Neuronal stem cell (in vitro differentiated cells): ENCODE measurements at regions not wholly inside any gene's neighbourhood (a gene's known extent, or its start where the extent isn't known, plus 50 kb on each side); places are given as distances from the start of the nearest gene placed in this dataset.
"Not testable (repeated sequence)": the region's sequence is repeated elsewhere in the genome, so short reads cannot be mapped to it uniquely, and the experiment has no call there.

Source experiments
- DNase-seq: peaks from one replicate; pipeline ENCODE4 v3.0.0-alpha.2; 2013; ENCODE audit warnings: low spot score
- H2AFZ ChIP-seq: one replicate; pipeline ENCODE4 v1.6.1; 2013; ENCODE audit warnings: mild to moderate bottlenecking, low read length, inconsistent platforms
- H2AK5ac ChIP-seq: 2 replicates; pipeline ENCODE4 v1.6.1; 2013; ENCODE audit warnings: low read depth, mild to moderate bottlenecking, inconsistent platforms, low read length, moderate library complexity, mixed read lengths
- H2BK120ac ChIP-seq: 2 replicates; pipeline ENCODE4 v1.6.1; 2013; ENCODE audit warnings: low read depth, mild to moderate bottlenecking, inconsistent platforms, low read length, moderate library complexity, mixed read lengths
- H2BK12ac ChIP-seq: one replicate; pipeline ENCODE4 v1.6.1; 2013; ENCODE audit warnings: low read length, inconsistent platforms
- H2BK15ac ChIP-seq: 2 replicates; pipeline ENCODE4 v1.6.1; 2013; ENCODE audit warnings: mild to moderate bottlenecking, low read length, inconsistent platforms, mixed read lengths
- H2BK5ac ChIP-seq: one replicate; pipeline ENCODE4 v1.6.1; 2013; ENCODE audit warnings: inconsistent platforms, mild to moderate bottlenecking, low read length, moderate library complexity
- H3K14ac ChIP-seq: one replicate; pipeline ENCODE4 v1.6.1; 2013; ENCODE audit warnings: low read length, inconsistent platforms
- H3K18ac ChIP-seq: 2 replicates; pipeline ENCODE4 v1.6.1; 2013; ENCODE audit warnings: low read length, inconsistent platforms
- H3K23ac ChIP-seq: 2 replicates; pipeline ENCODE4 v1.6.1; 2013; ENCODE audit warnings: low read depth, mild to moderate bottlenecking, mixed read lengths, low read length, inconsistent platforms; ENCODE audit not compliant: poor library complexity
- H3K27ac ChIP-seq: replicated peaks from 3 replicates; pipeline ENCODE4 v1.5.1; 2013; ENCODE audit warnings: low read length, inconsistent platforms
- H3K27me3 ChIP-seq, 3 experiments: 2 replicates each; pipeline ENCODE4 v1.6.1; 2013; ENCODE audit warnings: low read length in 3 of 3, mild to moderate bottlenecking in 2 of 3, inconsistent platforms in 1 of 3, low read depth in 1 of 3, mixed read lengths in 1 of 3, moderate library complexity in 1 of 3; ENCODE audit not compliant: control insufficient read depth in 3 of 3, insufficient read depth in 3 of 3
- H3K36me3 ChIP-seq, 2 donors: replicated peaks in 1 of 2; 2 replicates each; pipeline ENCODE4 v1.6.1; 2013; ENCODE audit warnings: low read length in 2 of 2; ENCODE audit not compliant: control insufficient read depth in 2 of 2, insufficient read depth in 2 of 2
- H3K4ac ChIP-seq: 2 replicates; pipeline ENCODE4 v1.6.1; 2013; ENCODE audit warnings: inconsistent platforms, mild to moderate bottlenecking, low read length, moderate library complexity
- H3K4me1 ChIP-seq, 2 donors: 1 replicate in 1 of 2; 2 replicates in 1 of 2; pipeline ENCODE4 v1.6.1; 2013; ENCODE audit warnings: low read length in 2 of 2, low read depth in 1 of 2; ENCODE audit not compliant: control insufficient read depth in 2 of 2, insufficient read depth in 1 of 2
- H3K4me2 ChIP-seq: one replicate; pipeline ENCODE4 v1.6.1; 2013; ENCODE audit warnings: mild to moderate bottlenecking, low read length, inconsistent platforms; ENCODE audit not compliant: insufficient read depth, poor library complexity, severe bottlenecking
- H3K4me3 ChIP-seq, 2 donors: 2 replicates each; pipeline ENCODE4 v1.5.1; 2013; ENCODE audit warnings: low read length in 2 of 2, mild to moderate bottlenecking in 2 of 2, inconsistent platforms in 1 of 2, moderate library complexity in 1 of 2
- H3K79me1 ChIP-seq: one replicate; pipeline ENCODE4 v1.6.1; 2013; ENCODE audit warnings: low read depth, mild to moderate bottlenecking, inconsistent platforms, low read length, moderate library complexity
- H3K9ac ChIP-seq: one replicate; pipeline ENCODE4 v1.6.1; 2013; ENCODE audit warnings: mild to moderate bottlenecking, low read depth, low read length, inconsistent platforms; ENCODE audit not compliant: poor library complexity
- H3K9me3 ChIP-seq, 2 donors: replicated peaks in 1 of 2; 2 replicates each; pipeline versions ENCODE3 to v1.6.1; 2013; ENCODE audit warnings: low read length in 2 of 2, mild to moderate bottlenecking in 2 of 2, inconsistent platforms in 1 of 2, low read depth in 1 of 2, mixed read lengths in 1 of 2, moderate library complexity in 1 of 2; ENCODE audit not compliant: control insufficient read depth in 2 of 2, insufficient read depth in 1 of 2
- H4K8ac ChIP-seq: one replicate; pipeline ENCODE4 v1.6.1; 2013; ENCODE audit warnings: low read depth, mild to moderate bottlenecking, inconsistent platforms, low read length, moderate library complexity
- H4K91ac ChIP-seq: one replicate; pipeline ENCODE4 v1.6.1; 2013; ENCODE audit warnings: low read length, low read depth, mild to moderate bottlenecking, inconsistent platforms; ENCODE audit not compliant: poor library complexity
- WGBS, 2 donors: extraction: QIAGEN DNeasy Blood & Tissue Kit; methylation state at CpG; one replicate each; pipeline ENCODE4 v1.1.7; 2013; ENCODE audit warnings: missing lambda C conversion rate in 2 of 2, mixed read lengths in 1 of 2; ENCODE audit not compliant: insufficient read length in 2 of 2, insufficient replicate concordance in 1 of 2; ENCODE audit errors: extremely low coverage in 2 of 2; 5-methylcytosine and 5-hydroxymethylcytosine counted together

GRCh38 chr2:87653373-87653772 lies 94.5 kb upstream of the PLGLB2 start:
- DNase-seq, H3K4me1 ChIP-seq, H3K4me3 ChIP-seq, H4K91ac ChIP-seq, H2BK12ac ChIP-seq, H2BK120ac ChIP-seq, H3K9me3 ChIP-seq, H4K8ac ChIP-seq, H2AFZ ChIP-seq, H3K9ac ChIP-seq, H3K4me2 ChIP-seq, H2BK5ac ChIP-seq, H3K14ac ChIP-seq, H3K36me3 ChIP-seq, H2BK15ac ChIP-seq, H3K23ac ChIP-seq, H3K18ac ChIP-seq, H3K27ac ChIP-seq, H2AK5ac ChIP-seq, H3K27me3 ChIP-seq, H3K4ac ChIP-seq, H3K79me1 ChIP-seq: not testable (repeated sequence)

GRCh38 chr2:87654136-87654814 lies 93.6 kb upstream of the PLGLB2 start:
- H3K14ac ChIP-seq, H3K4me3 ChIP-seq, H4K91ac ChIP-seq, H3K27me3 ChIP-seq, DNase-seq, H2BK15ac ChIP-seq, H3K18ac ChIP-seq, H3K9ac ChIP-seq, H2BK12ac ChIP-seq, H4K8ac ChIP-seq, H3K4me1 ChIP-seq, H2AK5ac ChIP-seq, H3K27ac ChIP-seq, H2BK120ac ChIP-seq, H2BK5ac ChIP-seq, H3K79me1 ChIP-seq, H3K23ac ChIP-seq, H3K36me3 ChIP-seq, H3K4ac ChIP-seq, H3K9me3 ChIP-seq, H3K4me2 ChIP-seq, H2AFZ ChIP-seq: not testable (repeated sequence)
- WGBS, 2 donors = no CpG with 5 or more reads among the region's 7 CpGs

- not testable (repeated sequence) for H3K4me2 ChIP-seq, H3K4me1 ChIP-seq, H4K8ac ChIP-seq, H3K79me1 ChIP-seq, H3K27ac ChIP-seq, H3K9me3 ChIP-seq, H3K27me3 ChIP-seq, H3K9ac ChIP-seq, H3K36me3 ChIP-seq, H3K23ac ChIP-seq, H3K4ac ChIP-seq, H3K18ac ChIP-seq, H2BK15ac ChIP-seq, H3K4me3 ChIP-seq, H2BK12ac ChIP-seq, H2BK5ac ChIP-seq, H2AFZ ChIP-seq, H4K91ac ChIP-seq, DNase-seq, H3K14ac ChIP-seq, H2AK5ac ChIP-seq, H2BK120ac ChIP-seq
- WGBS, 2 donors = no CpG with 5 or more reads among the region's 2 CpGs
Observed at GRCh38 chr2:87657915-87658314, 90.0 kb upstream of the PLGLB2 start.

- not testable (repeated sequence) for H2BK15ac ChIP-seq, H4K91ac ChIP-seq, H3K4me3 ChIP-seq, H2BK12ac ChIP-seq, H3K14ac ChIP-seq, H2BK5ac ChIP-seq, H3K4ac ChIP-seq, H2AK5ac ChIP-seq, H3K4me1 ChIP-seq, H3K4me2 ChIP-seq, H3K9ac ChIP-seq, H3K27ac ChIP-seq, DNase-seq, H3K27me3 ChIP-seq, H3K23ac ChIP-seq, H3K36me3 ChIP-seq, H4K8ac ChIP-seq, H2BK120ac ChIP-seq, H3K79me1 ChIP-seq, H3K18ac ChIP-seq, H3K9me3 ChIP-seq, H2AFZ ChIP-seq
- WGBS, 2 donors = no CpG with 5 or more reads among the region's 7 CpGs
Observed at GRCh38 chr2:87658357-87658756, 89.5 kb upstream of the PLGLB2 start.
